EL (cell line): ENCODE measurements at regions not wholly inside any gene's neighbourhood (a gene's known extent, or its start where the extent isn't known, plus 50 kb on each side); places are given as distances from the start of the nearest gene placed in this dataset.

Source experiments
- DNase-seq: peaks from one replicate; pipeline ENCODE4 v3.0.0-alpha.2; 2016

DNA sequence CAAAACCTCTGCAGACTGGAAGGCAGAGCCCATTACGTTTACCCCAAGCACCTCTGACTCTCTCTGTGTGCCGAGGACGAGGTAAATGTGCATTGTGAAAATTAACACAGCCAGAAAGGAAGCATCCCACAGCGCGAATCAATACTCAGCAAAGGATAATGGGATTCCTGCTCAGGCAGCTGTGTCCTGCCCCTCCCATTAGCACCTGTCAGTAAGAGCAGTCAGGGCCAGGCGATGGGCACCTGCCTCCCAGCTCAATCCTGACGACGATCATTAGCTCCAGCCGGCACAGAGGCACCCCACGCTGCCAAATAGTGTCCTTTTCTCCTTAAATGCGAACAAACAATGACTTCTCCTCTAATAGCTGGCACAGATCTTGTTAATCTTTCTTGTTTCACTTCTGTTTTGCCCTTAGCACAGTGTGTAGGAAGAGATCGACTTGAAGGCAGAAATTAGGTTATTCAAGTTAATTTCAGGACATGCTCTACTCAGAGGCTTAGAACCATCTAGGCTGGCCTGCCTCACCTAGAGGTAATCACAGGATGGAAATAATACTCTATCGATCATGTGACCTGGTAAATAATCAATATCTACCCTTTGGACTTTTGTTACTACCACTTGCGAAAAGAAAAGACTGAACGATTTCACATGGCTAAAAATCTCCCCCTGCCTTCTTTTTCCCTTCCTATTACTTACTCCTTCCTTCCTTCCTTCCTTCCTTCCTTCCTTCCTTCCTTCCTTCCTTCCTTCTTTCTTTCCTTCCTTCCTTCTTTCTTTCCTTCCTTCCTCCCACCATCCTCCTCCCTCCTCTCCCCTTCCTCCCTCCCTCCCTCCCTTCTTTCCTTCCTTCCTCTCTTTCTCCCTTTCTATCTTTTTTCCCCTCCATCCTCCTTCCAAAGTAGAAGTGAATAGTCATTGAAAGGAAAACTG is 487.9 kb upstream of the ID2 start:
- DNase-seq, result no peak

DNA sequence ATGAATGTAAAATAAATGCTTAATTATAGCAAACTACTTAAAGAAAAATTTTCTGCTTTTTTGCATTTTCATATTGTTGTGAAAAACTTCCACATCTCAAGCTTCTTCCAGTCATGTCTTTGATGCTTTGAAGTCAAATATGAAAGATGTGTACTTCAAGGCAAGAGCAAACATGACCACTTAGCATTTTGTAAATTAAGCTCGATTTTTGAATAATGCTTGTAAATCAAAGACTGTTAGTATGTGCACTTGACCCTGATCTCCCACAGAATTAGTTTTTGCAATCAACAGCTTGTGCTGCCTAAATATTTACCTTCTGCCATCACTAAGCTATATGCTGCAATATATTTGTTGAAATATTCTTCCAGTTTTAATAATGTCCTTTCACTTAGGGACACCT is 486.1 kb upstream of the ID2 start:
- no peak for DNase-seq

GRCh38 chr2:8196316-8196715 is 485.5 kb upstream of the ID2 start:
- no peak for DNase-seq

DNA sequence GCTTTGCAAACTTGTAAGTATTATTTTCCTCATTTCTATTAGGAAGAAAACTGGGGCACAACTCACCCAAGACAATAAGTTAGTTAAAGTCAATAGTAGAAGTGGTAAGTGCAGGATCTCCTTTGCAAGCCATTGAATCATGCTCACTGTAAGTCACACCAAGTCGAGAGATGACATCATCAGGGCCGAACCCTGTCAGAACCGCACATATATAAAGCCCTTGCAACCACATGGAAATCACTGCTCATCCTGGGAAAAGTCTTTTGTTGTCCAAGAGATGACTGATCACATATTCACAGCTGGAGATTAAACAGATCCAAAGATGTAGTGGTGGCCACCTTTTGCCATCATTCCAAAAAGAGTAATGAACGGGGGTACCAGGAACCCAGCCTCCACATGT is 484.8 kb upstream of the ID2 start:
- peak; percentile 49 for DNase-seq

DNA sequence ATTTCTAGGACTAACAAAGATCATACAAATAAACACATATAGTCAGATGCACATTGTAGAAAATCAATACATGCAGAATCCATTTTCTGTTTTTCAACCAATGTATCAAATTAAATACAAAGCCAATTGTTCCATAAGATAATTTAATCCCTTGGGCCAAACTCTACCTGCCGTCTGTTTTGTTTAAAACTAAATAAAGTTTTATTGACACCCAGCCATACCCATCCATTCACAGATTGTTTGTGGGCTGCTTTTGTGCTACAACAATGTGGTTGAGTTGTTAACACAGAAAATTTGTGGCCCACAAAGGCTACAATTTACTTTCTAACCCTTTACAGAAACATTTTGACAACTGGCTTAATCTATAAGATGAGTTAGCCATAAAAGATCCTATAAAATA is 484.0 kb upstream of the ID2 start:
- DNase-seq, result no peak

DNA sequence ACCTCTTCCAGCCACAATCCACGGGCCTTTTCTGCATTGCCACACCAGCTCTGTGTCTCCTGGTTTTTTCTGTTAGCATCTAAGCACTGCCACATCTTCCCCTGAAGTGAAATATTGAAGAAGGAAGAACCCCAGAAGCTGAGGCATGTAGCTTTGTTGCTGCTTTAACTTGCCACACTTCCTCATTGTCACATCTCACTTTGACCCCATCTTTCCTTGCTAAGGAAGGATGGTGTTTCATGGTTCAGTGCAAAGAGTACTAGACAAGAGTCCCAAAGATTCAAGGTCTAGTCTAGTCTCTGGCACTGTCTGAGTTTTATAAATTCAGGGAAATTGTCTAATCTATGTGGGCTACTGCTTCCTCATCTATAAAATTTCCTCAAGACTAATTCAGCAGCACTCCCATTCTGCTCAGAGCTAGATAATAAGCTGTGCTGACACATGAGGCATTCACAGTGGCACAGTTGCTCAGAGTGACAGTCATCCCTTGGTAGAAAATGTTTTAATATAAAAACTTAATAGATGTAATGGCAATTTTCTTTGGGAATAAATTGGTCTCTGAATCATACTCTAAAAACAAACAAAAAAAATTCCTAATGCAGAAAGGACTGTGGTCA is 483.0 kb upstream of the ID2 start:
- DNase-seq, result no peak

GRCh38 chr2:8202132-8202531 is 479.7 kb upstream of the ID2 start:
- no peak for DNase-seq

- DNase-seq, result no peak
Measured at GRCh38 chr2:8203364-8203763, 478.5 kb upstream of the ID2 start.

GRCh38 chr2:8204711-8205110 is 477.1 kb upstream of the ID2 start:
- DNase-seq, result no peak

GRCh38 chr2:8209494-8209893 is 472.4 kb upstream of the ID2 start:
- no peak for DNase-seq

GRCh38 chr2:8211384-8211783 is 470.5 kb upstream of the ID2 start:
- DNase-seq, result no peak

DNA sequence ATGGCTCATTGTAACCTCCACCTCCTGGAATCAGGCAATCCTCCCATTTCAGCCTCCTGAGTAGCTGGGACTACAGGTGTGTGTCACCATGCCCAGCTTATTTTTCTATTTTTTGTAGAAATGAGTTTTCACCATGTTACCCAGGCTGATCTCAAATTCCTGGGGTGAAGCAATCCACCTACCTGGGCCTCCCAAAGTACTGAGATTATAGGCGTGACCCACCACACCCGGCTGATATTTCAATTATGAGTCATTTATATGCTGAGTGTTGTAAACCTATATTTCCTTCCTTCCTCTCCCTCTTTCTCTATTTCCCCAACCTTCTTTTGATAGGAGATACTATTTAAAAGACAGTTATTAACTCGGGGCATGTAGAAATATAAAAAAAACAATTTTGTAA is 469.6 kb upstream of the ID2 start:
- no peak for DNase-seq

DNA sequence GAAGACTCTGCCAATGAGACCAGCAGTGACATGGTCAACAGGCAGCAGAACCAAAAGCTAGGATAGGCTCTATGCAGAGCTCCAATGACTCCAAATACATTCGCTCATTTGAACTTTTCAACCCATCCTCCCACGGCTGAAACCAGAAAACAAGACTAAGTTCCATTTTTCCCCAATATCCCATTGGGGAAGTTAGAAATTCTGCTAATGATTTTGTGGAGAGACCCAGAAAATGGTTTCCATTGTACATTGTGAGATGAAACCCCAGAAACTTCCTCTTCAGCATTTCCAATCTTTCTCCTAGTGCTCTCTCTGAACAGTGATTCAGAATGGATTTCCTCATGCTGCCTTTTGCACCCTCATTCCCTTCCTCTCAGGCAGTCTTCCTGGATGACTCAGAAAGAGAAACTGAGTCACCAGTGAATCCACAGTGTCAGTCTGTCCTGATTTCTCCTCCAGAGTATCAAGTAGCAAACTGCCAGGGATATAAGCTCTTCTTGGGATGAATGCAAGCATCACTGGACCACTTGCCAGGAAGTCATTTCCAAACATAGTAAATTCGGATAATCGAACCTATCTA is 467.7 kb upstream of the ID2 start:
- DNase-seq, result no peak

DNA sequence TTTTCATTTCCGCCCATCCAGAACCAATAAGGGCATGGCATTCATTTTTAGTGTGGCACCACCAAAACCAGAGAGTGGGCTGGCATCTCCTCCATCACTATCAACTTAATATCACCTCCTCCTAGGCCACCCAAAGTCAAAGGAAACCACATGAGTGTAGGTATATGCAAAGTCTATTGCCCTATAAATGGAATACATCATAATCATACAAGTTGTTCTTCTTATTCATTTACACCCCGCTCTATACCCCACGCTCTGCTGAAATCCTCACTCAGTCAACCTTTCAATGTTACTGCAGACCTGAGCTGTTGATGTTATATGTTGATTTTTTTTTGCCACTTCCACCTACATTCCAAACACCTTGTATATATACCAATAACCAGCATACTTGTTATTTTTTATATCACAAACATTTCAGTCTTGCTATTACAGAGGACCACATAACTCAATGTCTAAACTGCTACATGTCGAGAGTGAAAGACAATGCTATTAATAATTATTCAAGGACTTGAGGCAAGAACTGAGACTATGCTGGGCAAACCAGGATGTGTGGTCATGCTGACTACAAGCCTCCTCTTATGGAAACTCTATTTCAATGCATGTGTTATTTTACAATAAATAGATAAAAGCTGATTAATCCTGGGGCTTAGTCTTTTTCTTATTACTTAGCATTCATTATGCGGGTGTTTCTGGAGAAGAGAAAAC is 466.5 kb upstream of the ID2 start:
- no peak for DNase-seq

- no peak for DNase-seq
Measured at GRCh38 chr2:8215982-8216381, 465.9 kb upstream of the ID2 start.

DNA sequence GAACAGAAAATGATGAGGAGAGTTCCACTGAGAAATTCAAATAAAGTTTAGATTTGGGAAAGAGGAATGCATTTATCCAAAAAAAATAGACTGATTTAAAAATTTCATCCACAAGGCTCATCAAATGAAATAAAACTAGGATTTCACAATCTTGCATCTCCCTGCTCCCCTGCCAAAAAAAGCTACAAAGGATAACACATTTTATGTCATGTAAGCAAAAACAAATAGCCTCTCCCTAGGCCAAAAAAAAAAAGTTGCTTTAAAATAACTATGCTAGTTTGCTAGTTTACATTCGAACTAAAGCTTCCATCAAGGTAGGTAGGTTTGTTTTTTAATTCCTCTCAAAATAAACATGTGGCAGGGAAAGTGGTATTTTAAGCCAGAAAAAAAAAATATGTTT is 465.5 kb upstream of the ID2 start:
- DNase-seq, result no peak

DNA sequence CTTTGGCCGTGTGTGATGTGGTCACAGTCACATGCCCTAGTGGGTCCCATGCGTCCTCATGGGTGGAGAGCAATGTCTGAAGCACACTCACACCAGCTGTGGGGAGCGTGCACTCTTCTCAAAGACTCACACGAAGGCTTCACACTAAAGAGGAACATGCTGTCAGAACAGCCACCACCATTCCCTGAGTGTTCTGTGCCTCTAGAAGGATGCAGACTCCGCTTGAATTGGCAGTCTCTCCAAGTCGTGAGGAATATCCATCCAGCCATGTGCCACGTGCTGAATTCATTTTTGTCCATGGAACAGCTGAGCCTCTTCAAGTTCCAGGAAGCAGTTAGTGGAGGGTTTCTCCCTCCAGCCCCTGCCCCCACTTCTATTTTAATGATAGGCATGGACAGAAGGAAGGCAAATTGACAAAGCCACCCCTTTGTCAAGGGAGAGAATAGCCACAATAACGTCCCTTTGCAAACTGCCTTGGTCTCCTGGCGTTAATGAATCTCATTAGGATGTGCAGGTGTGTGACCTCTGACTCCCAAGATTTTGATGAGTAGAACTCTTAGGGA is 464.3 kb upstream of the ID2 start:
- DNase-seq, result no peak

DNA sequence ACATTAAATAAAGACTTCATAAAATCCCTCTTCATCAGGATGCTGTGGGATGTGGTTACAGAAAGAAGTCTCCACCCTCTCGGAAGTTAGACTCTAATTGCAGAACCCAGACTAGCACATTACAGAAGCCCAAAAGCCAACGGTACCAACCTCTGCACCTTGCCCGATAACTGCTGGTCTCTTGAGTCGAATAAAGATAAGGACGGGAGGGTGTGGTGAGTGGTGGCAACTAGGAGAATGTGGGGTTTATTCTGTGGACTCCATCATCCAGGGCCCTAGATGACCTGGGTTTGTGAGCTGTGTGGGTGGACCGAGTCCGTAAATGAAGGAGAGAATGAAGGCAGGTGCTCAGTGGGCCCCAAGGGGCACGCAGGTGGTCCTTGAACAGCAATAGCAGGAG is 462.8 kb upstream of the ID2 start:
- DNase-seq, result no peak

DNA sequence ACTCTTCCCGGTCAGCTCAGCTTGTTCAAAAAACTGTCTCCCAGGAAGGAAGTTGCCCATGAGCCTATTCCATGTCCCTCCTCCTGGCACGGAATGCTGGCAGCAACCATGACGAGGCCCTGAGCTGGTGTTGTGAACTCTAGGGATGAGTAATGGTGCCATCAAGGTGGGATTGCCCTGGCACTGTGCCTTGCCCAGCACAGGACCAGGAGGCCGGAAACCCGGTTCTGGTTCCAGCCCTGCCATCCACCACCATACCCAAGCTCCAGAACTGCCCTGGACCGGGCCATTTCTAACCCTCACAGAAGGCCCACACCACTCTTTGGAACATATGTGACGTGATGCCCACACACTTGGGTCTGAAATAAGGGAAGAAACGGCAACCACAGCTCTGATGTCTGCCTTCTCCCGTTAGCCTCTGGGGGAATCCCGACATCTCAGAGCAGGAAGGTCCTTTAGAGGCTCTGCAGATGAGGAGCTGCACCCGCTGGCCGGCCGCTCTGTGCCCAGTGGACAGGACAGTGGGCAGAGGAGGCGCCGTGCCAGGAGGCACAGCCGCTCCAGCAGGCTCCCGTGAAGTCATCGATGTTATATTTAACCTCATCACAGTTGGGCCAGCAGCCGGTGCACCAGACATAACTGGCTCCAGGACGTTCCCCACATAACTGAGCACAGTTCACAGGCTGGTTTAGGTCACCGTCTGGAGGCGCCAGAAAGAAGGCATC is 462.1 kb upstream of the ID2 start:
- DNase-seq, result no peak

DNA sequence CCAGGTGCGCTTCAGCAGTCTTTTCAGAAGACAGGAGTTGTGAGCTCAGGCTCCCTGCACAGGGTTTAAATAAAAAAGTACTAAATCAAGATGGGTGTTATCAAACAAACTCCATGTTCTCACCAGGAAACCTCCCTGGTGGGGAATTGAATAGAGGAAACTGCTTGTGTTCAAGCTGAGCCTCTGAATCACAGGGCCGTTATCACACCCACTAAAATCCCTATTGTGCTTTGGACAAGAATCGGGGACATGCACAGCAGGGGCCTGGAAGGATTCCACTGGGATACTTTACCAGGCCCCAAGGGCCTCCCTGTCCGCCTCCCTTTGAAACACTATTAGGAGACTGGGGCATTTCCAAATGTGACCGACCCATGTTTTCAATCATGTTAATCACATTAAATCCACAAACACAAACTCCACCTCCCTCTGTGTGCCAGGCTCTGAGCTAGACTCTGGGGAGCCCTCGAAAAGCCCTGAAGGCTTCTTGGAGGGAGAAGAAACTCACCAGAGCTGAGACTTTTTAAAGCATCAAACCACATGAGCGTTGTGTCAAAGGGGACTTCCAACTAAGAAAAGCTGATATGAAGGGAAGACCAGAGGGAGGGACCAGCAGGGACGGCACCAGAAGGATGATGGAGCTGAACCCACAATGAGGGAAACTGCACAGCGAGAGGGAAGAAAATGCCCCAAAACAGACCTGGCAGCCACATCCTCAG is 458.7 kb upstream of the ID2 start:
- no peak for DNase-seq

- no peak for DNase-seq
Measured at GRCh38 chr2:8223695-8224346, 458.0 kb upstream of the ID2 start.
